Activated naive CD4-positive, alpha-beta T cell treated with anti-CD3 and anti-CD28 coated beads, Interleukin-2, amount 10 ng/mL, durations not matched to agents 7 days and 5 days (primary cell): ENCODE measurements at regions not wholly inside any gene's neighbourhood (a gene's known extent, or its start where the extent isn't known, plus 50 kb on each side); places are given as distances from the start of the nearest gene placed in this dataset.

ENCODE experiments used
- CTCF ChIA-PET: fragments of 350-600 bp; sonication (Branson Sonifier 250); formaldehyde crosslinking; loops from one replicate; lab custom pipeline; 2021; ENCODE audit warnings: antibody characterized with exemption; lab: Charles Lee
- DNase-seq: peaks from one replicate; pipeline ENCODE4 v3.0.0-alpha.2; 2020
- H3K27ac Mint-ChIP-seq: one replicate; pipeline ENCODE4 v1.8.0; 2021; ENCODE audit warnings: mild to moderate bottlenecking, moderate library complexity, mixed read lengths
- H3K27me3 Mint-ChIP-seq: one replicate; pipeline ENCODE4 v1.8.0; 2021; ENCODE audit warnings: mild to moderate bottlenecking, mixed read lengths
- H3K36me3 Mint-ChIP-seq: one replicate; pipeline ENCODE4 v1.8.0; 2021; ENCODE audit warnings: mixed read lengths
- H3K4me1 Mint-ChIP-seq: one replicate; pipeline ENCODE4 v1.8.0; 2021; ENCODE audit warnings: mixed read lengths
- H3K4me3 Mint-ChIP-seq: one replicate; pipeline ENCODE4 v1.8.0; 2021; ENCODE audit warnings: mild to moderate bottlenecking, moderate library complexity, mixed read lengths
- H3K9me3 Mint-ChIP-seq: one replicate; pipeline ENCODE4 v1.8.0; 2021; ENCODE audit warnings: mixed read lengths

DNA sequence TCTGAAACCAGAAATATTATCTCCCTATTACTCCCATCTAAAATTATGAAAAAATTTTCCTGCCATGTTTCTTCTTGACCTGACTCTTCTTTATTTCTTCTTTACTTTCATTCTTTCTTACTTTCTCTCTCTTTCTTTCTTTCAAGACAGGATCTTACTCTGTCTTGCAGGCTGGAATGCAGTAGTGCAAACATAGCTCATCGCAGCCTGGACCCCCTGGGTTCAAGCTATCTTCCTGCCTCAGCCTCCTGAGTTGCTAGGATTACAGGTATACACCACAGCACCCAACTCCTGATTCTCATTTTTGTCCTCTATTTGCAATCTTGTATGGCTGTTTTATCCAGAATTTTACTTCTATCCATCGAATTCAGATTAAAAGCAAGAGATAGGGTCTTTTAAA, 631.1 kb downstream of the TBC1D4 start:
- no peaks in the 10 kb centered on the region for H3K27me3 Mint-ChIP-seq
- no peak overlapping the region for H3K27ac Mint-ChIP-seq
- no peaks in the 10 kb centered on the region for H3K36me3 Mint-ChIP-seq
- CTCF ChIA-PET: no interaction called here
- no peak overlapping the region for H3K4me3 Mint-ChIP-seq
- no peaks in the 10 kb centered on the region for H3K4me1 Mint-ChIP-seq
- H3K9me3 Mint-ChIP-seq: peaks cover 2% of the 10 kb centered on the region
- no peak for DNase-seq

DNA sequence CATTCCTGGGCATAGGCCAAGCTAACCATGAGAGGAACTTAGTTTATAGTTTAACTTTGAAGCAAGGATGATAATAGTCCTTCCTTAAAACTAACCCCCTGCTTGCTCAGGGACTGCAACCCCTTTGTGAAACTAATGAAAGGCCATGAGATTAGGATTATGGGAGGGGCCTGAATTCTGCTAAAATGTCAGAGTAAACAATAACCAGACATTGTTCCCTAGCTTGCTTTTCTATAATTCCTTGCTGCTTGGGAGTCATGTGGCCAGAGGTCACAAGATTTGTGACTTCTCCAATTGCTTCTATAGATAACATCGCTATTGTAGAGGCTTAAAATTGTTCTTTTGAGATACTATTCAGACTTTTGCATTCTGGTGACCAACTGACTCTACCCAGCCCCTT, 634.0 kb downstream of the TBC1D4 start:
- no peaks in the 10 kb centered on the region for H3K36me3 Mint-ChIP-seq
- no peaks in the 10 kb centered on the region for H3K27me3 Mint-ChIP-seq
- no peak for DNase-seq
- H3K9me3 Mint-ChIP-seq: no peaks in the 10 kb centered on the region
- CTCF ChIA-PET: no interaction called here
- H3K27ac Mint-ChIP-seq: no peak overlapping the region
- no peak overlapping the region for H3K4me3 Mint-ChIP-seq
- H3K4me1 Mint-ChIP-seq: no peaks in the 10 kb centered on the region

DNA sequence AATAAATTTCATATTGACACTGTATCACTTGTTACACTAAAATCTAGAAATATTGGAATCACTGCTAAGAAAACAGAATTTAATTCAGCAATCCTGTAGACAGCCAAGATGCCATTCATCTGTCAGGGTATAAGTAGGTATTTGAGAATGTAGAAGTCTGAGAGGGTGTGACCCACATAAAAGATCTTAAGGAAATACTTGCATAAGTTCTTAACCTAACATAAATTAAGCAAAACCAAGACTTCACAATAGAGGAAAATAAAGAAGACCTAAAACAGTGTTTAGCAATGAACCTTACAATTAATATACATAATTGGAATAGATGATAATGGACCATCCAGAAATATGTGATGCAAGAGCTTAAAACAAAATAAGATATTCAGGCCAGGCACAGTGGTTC, 636.2 kb downstream of the TBC1D4 start:
- H3K27me3 Mint-ChIP-seq: no peaks in the 10 kb centered on the region
- H3K27ac Mint-ChIP-seq: no peak overlapping the region
- H3K4me1 Mint-ChIP-seq: no peaks in the 10 kb centered on the region
- H3K9me3 Mint-ChIP-seq: no peaks in the 10 kb centered on the region
- no peaks in the 10 kb centered on the region for H3K36me3 Mint-ChIP-seq
- no peak for DNase-seq
- no peak overlapping the region for H3K4me3 Mint-ChIP-seq
- CTCF ChIA-PET: no interaction called here

DNA sequence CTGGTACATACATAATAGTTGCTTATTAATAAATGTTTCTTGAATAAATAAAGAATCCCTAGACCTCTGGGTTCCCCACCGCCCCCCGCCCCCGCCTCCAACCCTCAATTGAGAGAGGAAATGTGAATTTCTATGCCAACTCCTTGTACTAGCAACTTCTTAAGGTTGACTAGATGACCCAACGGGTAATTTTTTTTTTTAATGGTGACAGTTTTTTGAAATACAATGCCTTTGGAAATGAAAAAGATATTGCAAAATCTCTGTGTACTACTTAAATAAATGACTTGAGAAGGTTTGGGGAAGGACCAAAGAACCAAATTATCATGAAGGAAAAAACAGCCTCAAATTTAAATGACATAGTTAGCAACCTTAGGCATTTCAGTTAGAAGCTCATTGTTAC, 640.3 kb downstream of the TBC1D4 start:
- CTCF ChIA-PET: no interaction called here
- Mint-ChIP-seq H3K4me3 (no peak overlapping the region), H3K36me3 (no peaks in the 10 kb centered on the region), H3K9me3 (no peaks in the 10 kb centered on the region), H3K27me3 (no peaks in the 10 kb centered on the region), H3K4me1 (no peaks in the 10 kb centered on the region), H3K27ac (no peak overlapping the region)
- no peak for DNase-seq

DNA sequence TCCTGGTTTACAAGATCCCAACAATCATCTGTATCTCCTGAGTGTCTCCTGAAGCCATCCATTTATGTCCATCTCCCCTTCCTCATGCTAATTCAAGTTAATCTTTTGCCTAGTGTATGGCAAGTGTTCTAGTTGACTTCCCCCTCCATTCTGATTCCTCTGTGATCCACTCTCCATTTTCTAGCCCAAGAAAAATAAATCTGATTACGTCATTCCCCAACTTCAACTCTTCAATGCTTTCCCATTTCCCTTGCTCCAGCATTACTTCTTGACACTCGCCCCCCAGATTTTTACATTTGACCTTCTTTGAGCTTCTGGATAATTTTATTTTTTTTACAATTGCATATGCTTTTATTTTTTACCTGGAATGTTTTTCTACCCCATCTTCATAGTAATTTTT, 640.8 kb downstream of the TBC1D4 start:
- H3K36me3 Mint-ChIP-seq: no peaks in the 10 kb centered on the region
- H3K27me3 Mint-ChIP-seq: no peaks in the 10 kb centered on the region

GRCh38 chr13:74839656-74840055, 642.3 kb downstream of the TBC1D4 start:
- Mint-ChIP-seq H3K36me3 (no peaks in the 10 kb centered on the region), H3K4me1 (no peaks in the 10 kb centered on the region), H3K27me3 (no peaks in the 10 kb centered on the region), H3K4me3 (no peak overlapping the region), H3K9me3 (no peaks in the 10 kb centered on the region), H3K27ac (no peak overlapping the region)
- DNase-seq: no peak
- CTCF ChIA-PET: no interaction called here

More for the DNA sequence above, 640.8 kb downstream of the TBC1D4 start:
- no peaks in the 10 kb centered on the region for H3K4me1 Mint-ChIP-seq
- no peak overlapping the region for H3K4me3 Mint-ChIP-seq
- CTCF ChIA-PET: no interaction called here
- no peaks in the 10 kb centered on the region for H3K9me3 Mint-ChIP-seq
- DNase-seq: no peak
- no peak overlapping the region for H3K27ac Mint-ChIP-seq

GRCh38 chr13:74838096-74838495, 643.9 kb downstream of the TBC1D4 start:
- no peak overlapping the region for H3K27ac Mint-ChIP-seq
- no peaks in the 10 kb centered on the region for H3K36me3 Mint-ChIP-seq
- H3K27me3 Mint-ChIP-seq: no peaks in the 10 kb centered on the region
- H3K4me1 Mint-ChIP-seq: no peaks in the 10 kb centered on the region
- DNase-seq: no peak
- CTCF ChIA-PET: no interaction called here
- no peaks in the 10 kb centered on the region for H3K9me3 Mint-ChIP-seq
- H3K4me3 Mint-ChIP-seq: no peak overlapping the region

- H3K4me1 Mint-ChIP-seq: no peaks in the 10 kb centered on the region
- H3K27me3 Mint-ChIP-seq: no peaks in the 10 kb centered on the region
- no peaks in the 10 kb centered on the region for H3K9me3 Mint-ChIP-seq
- CTCF ChIA-PET: no interaction called here
- no peak overlapping the region for H3K27ac Mint-ChIP-seq
- no peak overlapping the region for H3K4me3 Mint-ChIP-seq
- no peak for DNase-seq
- no peaks in the 10 kb centered on the region for H3K36me3 Mint-ChIP-seq
These were observed 645.3 kb downstream of the TBC1D4 start for GRCh38 chr13:74836628-74837027.

DNA sequence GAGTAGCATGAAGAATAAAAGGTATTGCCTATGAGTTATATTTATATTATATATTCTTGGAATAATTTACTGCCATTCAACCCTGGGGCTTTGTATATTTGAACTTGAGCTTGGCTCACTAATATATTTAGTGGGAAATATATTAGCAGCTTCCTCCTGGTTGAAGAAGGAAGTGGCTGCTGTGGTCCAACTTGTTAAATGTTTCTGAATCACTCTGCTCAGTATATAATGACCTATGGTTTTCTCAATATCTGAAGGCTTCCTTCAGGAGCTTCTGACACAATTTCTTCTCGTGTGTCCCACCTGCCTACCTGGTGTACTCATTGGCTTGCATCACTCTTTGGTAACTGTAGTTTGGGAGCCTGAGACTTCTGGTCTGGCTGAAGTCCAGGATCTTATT, 646.4 kb downstream of the TBC1D4 start:
- H3K9me3 Mint-ChIP-seq: no peaks in the 10 kb centered on the region
- H3K36me3 Mint-ChIP-seq: no peaks in the 10 kb centered on the region
- H3K27me3 Mint-ChIP-seq: no peaks in the 10 kb centered on the region
- H3K4me3 Mint-ChIP-seq: no peak overlapping the region
- no peak for DNase-seq
- no peak overlapping the region for H3K27ac Mint-ChIP-seq
- CTCF ChIA-PET: no interaction called here
- no peaks in the 10 kb centered on the region for H3K4me1 Mint-ChIP-seq

DNA sequence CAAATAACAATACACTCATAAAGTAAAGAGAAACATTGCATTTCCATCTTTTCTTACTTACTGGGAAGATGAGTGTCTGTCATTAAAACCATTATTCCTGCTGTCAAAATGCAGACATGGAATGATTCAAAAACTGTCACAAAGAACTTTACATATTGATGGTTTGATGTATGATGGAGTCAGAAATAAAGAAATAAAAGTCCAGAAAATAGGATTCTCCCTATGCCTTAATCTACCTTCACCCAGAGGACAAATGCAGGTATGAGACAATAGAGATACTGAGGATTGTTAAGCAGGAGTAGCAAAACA, 656.1 kb downstream of the TBC1D4 start:
- H3K4me1 Mint-ChIP-seq: no peaks in the 10 kb centered on the region
- no peaks in the 10 kb centered on the region for H3K36me3 Mint-ChIP-seq
- no peaks in the 10 kb centered on the region for H3K27me3 Mint-ChIP-seq
- no peaks in the 10 kb centered on the region for H3K9me3 Mint-ChIP-seq
- no peak for DNase-seq
- no peak overlapping the region for H3K4me3 Mint-ChIP-seq
- no peak overlapping the region for H3K27ac Mint-ChIP-seq
- CTCF ChIA-PET: no interaction called here

DNA sequence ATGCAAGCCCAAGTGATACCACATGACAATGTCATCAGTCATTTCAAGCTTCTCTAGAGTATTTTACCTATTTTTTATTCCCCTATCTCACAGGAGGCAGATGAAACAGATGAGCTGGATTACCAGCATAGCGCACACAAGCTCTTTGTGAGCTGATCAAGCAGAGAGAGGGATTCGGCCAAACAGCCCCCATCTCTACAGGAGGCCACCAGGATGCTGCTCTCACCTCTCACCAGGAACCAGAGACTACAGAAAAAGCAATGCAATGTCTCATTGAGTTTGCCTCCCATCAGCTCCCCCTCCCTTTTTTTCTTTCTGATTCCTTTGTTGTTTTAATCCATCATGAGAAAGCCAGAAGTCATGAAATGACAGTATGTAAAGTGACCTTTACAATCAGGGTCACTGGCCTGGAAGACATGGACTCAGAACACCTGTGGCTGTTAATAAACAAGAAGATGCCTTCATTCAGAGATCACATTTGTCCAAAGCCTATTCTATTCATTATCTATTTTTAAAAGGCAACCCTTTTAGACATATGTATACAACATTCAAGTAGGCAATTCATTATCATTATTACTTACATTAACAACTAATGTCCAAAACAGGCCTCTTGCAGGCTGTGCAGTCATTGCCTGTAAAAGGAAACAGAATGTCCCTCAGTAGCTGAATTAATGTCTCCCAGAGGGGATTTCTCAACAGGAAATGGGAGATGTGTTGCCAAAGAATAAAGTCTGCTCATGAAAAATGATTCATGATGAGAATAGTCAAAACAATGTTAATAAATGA, 656.6 kb downstream of the TBC1D4 start:
- no peaks in the 10 kb centered on the region for H3K9me3 Mint-ChIP-seq
- H3K4me3 Mint-ChIP-seq: no peak overlapping the region
- no peaks in the 10 kb centered on the region for H3K4me1 Mint-ChIP-seq
- no peak overlapping the region for H3K27ac Mint-ChIP-seq
- no peak for DNase-seq
- no peaks in the 10 kb centered on the region for H3K36me3 Mint-ChIP-seq
- no peaks in the 10 kb centered on the region for H3K27me3 Mint-ChIP-seq
- CTCF ChIA-PET: no interaction called here

- Mint-ChIP-seq H3K9me3 (no peaks in the 10 kb centered on the region), H3K27me3 (no peaks in the 10 kb centered on the region), H3K27ac (no peak overlapping the region), H3K4me1 (no peaks in the 10 kb centered on the region), H3K36me3 (no peaks in the 10 kb centered on the region), H3K4me3 (no peak overlapping the region)
- DNase-seq: no peak
- CTCF ChIA-PET: no interaction called here
These were observed 661.2 kb downstream of the TBC1D4 start for GRCh38 chr13:74820809-74821208.

DNA sequence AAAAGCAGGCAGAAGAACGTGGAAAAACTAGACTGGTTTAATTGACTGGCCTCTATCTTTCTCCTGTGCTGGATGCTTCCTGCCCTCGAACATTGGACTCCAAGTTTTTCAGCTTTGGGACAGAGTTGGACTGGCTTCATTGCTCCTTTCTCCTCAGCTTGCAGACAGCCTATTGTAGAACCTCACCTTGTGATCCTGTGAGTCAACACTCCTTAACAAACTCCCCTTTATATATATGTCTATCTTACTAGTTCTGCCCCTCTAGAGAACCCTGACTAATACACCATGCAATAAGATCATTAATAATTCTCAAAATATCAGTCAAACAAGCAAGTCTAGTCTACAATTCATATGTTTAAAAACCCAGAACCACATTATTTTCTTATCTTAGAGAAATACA, 662.4 kb downstream of the TBC1D4 start:
- DNase-seq: no peak
- Mint-ChIP-seq H3K27me3 (no peaks in the 10 kb centered on the region), H3K9me3 (no peaks in the 10 kb centered on the region), H3K36me3 (no peaks in the 10 kb centered on the region), H3K4me1 (no peaks in the 10 kb centered on the region), H3K4me3 (no peak overlapping the region), H3K27ac (no peak overlapping the region)
- CTCF ChIA-PET: no interaction called here

GRCh38 chr13:74816737-74817136, 665.2 kb downstream of the TBC1D4 start:
- CTCF ChIA-PET: no interaction called here
- no peak overlapping the region for H3K4me3 Mint-ChIP-seq

DNA sequence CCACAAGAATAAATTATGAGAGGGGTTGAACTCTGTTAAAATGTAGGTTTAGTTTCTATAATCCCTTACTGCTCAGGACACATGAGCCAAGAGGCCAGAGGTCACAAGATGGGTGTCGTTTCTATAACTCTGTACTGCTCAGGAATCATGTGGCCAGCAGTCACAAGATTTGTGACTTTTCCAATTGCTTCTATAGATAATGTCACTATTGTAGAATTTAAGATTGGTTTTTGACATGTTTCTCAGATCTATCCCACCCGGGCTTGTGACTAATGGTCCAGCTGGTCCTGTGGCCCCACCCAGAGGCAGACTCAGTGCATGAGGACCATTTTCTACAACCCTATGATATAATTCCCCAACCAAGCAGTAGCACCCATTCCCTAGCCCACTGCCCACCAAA, 662.0 kb upstream of the KLF12 start:
- Mint-ChIP-seq H3K4me1 (no peaks in the 10 kb centered on the region), H3K27ac (no peak overlapping the region), H3K4me3 (no peak overlapping the region), H3K27me3 (no peaks in the 10 kb centered on the region), H3K36me3 (no peaks in the 10 kb centered on the region), H3K9me3 (no peaks in the 10 kb centered on the region)
- CTCF ChIA-PET: no interaction called here
- no peak for DNase-seq

More at GRCh38 chr13:74816737-74817136, 665.2 kb downstream of the TBC1D4 start:
- H3K4me1 Mint-ChIP-seq: no peaks in the 10 kb centered on the region
- no peaks in the 10 kb centered on the region for H3K36me3 Mint-ChIP-seq
- no peaks in the 10 kb centered on the region for H3K9me3 Mint-ChIP-seq
- no peak overlapping the region for H3K27ac Mint-ChIP-seq
- H3K27me3 Mint-ChIP-seq: no peaks in the 10 kb centered on the region
- DNase-seq: no peak

DNA sequence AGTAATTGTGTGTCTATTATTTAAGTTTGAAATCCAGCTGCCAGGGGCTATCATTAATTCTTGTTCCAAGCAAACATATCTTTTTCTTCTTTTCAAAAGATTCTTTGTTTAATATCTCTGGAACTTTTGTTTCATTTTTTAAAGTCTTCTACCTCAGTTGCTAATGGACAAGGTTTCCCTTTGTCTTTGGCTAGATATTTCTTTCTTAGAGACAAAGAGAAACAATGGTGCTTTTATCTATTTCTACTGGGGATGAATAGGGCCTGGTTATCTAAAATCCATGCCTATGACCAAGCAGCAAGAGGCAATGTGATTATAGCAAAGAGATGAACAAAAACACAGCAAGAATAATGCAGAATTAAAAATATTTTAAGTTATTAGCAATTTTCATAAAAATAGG, 661.3 kb upstream of the KLF12 start:
- no peak for DNase-seq
- no peak overlapping the region for H3K27ac Mint-ChIP-seq
- H3K9me3 Mint-ChIP-seq: no peaks in the 10 kb centered on the region
- CTCF ChIA-PET: no interaction called here
- H3K4me3 Mint-ChIP-seq: no peak overlapping the region
- no peaks in the 10 kb centered on the region for H3K4me1 Mint-ChIP-seq
- no peaks in the 10 kb centered on the region for H3K36me3 Mint-ChIP-seq
- no peaks in the 10 kb centered on the region for H3K27me3 Mint-ChIP-seq
